ENCODE measurements at regions not wholly inside any gene's neighbourhood (a gene's known extent, or its start where the extent isn't known, plus 50 kb on each side); places are given as distances from the start of the nearest gene placed in this dataset.

DNA sequence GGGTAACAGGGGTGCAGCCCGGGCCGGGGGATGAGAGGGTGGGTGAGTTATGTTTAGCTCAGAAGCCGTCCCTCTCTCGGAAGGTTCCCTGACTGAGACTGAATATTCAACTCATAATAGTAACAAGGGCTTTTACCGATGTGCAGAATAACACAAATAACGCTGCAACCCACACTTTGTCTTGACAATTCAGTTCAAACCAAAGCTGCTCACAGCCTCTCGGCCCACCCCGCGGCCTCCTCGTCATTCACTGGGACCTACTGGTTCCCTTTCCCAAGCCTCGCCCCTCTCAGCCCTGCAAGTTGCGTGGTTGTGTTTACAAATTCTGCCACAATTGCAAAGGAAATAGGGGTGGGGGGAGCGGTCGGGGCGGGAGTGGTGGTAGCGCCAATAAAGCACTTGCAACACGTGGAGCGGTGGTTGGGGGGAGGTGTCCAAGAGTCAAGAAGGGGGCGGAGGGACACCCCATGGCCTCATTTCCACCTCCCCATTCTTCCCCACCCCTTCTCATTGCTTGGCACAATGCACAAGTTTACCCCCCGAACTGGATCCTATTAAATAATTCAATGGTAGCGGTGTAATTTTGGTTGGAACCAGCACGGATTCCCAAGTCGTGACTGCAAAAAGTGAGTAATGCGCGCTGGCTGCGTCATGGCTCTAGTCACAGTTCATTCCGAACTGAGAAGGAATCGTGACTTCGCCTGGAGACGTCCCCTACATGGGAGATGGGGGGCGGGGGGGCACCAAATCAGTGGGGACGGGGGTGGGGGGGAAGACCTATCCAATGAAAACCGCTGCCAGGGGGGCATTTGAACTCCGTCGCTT is 102.0 kb upstream of the HSD17B12 start:
- Histone ChIP-seq H3K4me3 (ENCODE audit: low read length) (peak overlapping the region; percentile 94), H3K36me3 (ENCODE audit: insufficient read depth, low read length) (no peaks in the 10 kb centered on the region), H3K27me3 (ENCODE audit: insufficient read depth, low read depth, low read length) (peaks cover 78% of the 10 kb centered on the region), H3K9me2 (ENCODE audit: insufficient read depth, low read length) (no peaks in the 10 kb centered on the region), H3K9me3 (ENCODE audit: low read length) (no peaks in the 10 kb centered on the region), H3K79me2 (replicated peaks; ENCODE audit: insufficient read depth, low read length) (no peaks in the 10 kb centered on the region), H2AFZ (ENCODE audit: low read depth, low read length) (no peak overlapping the region), H4K20me1 (ENCODE audit: insufficient read depth) (no peaks in the 10 kb centered on the region), H3K27ac (ENCODE audit: low read length) (peak overlapping the region; percentile 98), H3K4me2 (ENCODE audit: low read length) (peak overlapping the region; percentile 93), H3K9ac (ENCODE audit: low read length) (peak overlapping the region; percentile 98), H3F3A (ENCODE audit: insufficient read depth, low read length, poor library complexity, severe bottlenecking) (no peaks in the 10 kb centered on the region)
- TF ChIP-seq SMC3 (conservative IDR thresholded peaks at IDR 0.05; ENCODE audit: poor library complexity) (no peak), CTCF (IDR thresholded peaks at IDR 0.05; ENCODE audit: poor library complexity, severe bottlenecking) (no peak), POLR2AphosphoS5 (IDR thresholded peaks at IDR 0.05) (peak; percentile 40), REST (IDR thresholded peaks at IDR 0.05; ENCODE audit: borderline replicate concordance) (no peak), TAF1 (IDR thresholded peaks at IDR 0.05; ENCODE audit: low read depth) (no peak)

DNA sequence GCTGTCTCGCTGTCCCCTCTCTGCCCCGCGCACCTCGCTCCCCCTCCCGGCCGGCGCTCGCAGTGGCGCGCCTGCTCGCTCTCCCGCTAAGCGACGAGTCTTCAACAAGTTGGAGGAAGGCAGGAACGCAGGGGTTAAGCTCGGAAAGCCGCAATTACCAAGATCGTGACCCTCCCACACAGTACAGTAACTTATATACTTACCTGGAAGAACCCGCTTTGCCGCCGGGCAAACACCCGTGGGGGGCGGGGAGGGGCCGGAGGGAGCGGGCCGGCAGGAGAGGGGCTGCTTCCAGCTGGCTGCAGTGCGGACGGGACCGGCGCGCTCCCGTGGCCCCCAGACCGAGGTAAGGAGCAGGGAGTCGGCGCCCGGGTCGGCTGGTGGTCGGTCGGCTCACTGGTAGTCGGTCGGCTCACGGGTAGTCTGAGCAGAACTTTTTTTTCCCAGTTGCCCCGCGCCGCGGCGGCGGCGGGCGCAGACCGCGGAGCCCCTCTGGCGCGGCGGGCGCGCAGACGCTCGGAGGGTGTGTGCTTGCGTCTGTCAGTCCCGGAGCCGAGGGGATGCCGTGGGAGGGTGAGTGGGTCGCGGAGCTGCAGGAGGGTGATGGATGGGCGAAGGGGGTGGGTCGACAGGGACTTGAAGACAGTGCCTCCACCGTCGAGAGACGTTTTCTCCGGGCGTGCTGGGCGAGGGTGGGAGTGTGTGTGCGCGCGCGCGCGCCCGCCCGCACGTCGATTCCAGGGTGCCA is 101.2 kb upstream of the HSD17B12 start:
- Histone ChIP-seq H3K27me3 (ENCODE audit: insufficient read depth, low read depth, low read length) (peaks cover 78% of the 10 kb centered on the region), H3K36me3 (ENCODE audit: insufficient read depth, low read length) (no peaks in the 10 kb centered on the region), H3K79me2 (replicated peaks; ENCODE audit: insufficient read depth, low read length) (no peaks in the 10 kb centered on the region), H3K9me3 (ENCODE audit: low read length) (no peaks in the 10 kb centered on the region), H3K4me3 (ENCODE audit: low read length) (peak overlapping the region; percentile 94), H3F3A (ENCODE audit: insufficient read depth, low read length, poor library complexity, severe bottlenecking) (no peaks in the 10 kb centered on the region), H2AFZ (ENCODE audit: low read depth, low read length) (no peak overlapping the region), H3K4me2 (ENCODE audit: low read length) (peak overlapping the region; percentile 82), H3K9ac (ENCODE audit: low read length) (peak overlapping the region; percentile 56), H3K27ac (ENCODE audit: low read length) (peak overlapping the region; percentile 12), H3K9me2 (ENCODE audit: insufficient read depth, low read length) (no peaks in the 10 kb centered on the region), H4K20me1 (ENCODE audit: insufficient read depth) (no peaks in the 10 kb centered on the region)
- TF ChIP-seq CTCF (IDR thresholded peaks at IDR 0.05; ENCODE audit: poor library complexity, severe bottlenecking), result no peak
- no peak for TF ChIP-seq REST (IDR thresholded peaks at IDR 0.05; ENCODE audit: borderline replicate concordance)
- TF ChIP-seq POLR2AphosphoS5 (IDR thresholded peaks at IDR 0.05), result peak; percentile 29
- no peak for TF ChIP-seq EZH2 (IDR thresholded peaks at IDR 0.05; ENCODE audit: borderline replicate concordance, insufficient read depth, low read length, poor library complexity, severe bottlenecking)
- no peak for TF ChIP-seq TAF1 (IDR thresholded peaks at IDR 0.05; ENCODE audit: low read depth)
- TF ChIP-seq SMC3 (conservative IDR thresholded peaks at IDR 0.05; ENCODE audit: poor library complexity), result peak; percentile 14
- TF ChIP-seq RAD21 (conservative IDR thresholded peaks at IDR 0.05), result no peak
- peak; percentile 44 for TF ChIP-seq MXI1 (conservative IDR thresholded peaks at IDR 0.05; ENCODE audit: poor library complexity, severe bottlenecking)
- TF ChIP-seq EP300 (conservative IDR thresholded peaks at IDR 0.05; ENCODE audit: poor library complexity, severe bottlenecking), result no peak
